ENCODE measurements at regions not wholly inside any gene's neighbourhood (a gene's known extent, or its start where the extent isn't known, plus 50 kb on each side); places are given as distances from the start of the nearest gene placed in this dataset.

GRCh38 chr13:79267560-79267959 lies 138.5 kb downstream of the RBM26 start:
- DNase-seq = no peak

DNA sequence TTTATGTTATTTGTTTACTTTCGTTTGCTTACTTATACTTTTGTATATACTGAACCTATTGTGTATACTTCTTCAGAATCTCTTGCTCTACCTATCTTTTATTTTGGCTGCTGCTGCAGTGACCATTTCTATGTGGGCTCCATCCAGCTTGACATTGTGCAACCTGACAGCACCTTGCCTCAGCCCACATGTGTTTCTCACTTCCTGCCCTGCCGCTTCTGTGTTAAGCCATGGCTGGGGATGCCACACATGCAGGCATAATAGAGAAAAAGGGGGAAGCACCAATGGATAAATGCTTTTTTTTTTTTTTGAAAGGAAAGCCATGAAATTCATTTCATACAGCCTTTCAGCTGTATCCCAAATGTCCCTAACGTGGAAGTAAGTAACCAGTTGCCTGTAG lies 147.6 kb downstream of the RBM26 start:
- DNase-seq = no peak

- DNase-seq = peak; percentile 60
These were observed 159.5 kb downstream of the RBM26 start for GRCh38 chr13:79246578-79246949.

DNA sequence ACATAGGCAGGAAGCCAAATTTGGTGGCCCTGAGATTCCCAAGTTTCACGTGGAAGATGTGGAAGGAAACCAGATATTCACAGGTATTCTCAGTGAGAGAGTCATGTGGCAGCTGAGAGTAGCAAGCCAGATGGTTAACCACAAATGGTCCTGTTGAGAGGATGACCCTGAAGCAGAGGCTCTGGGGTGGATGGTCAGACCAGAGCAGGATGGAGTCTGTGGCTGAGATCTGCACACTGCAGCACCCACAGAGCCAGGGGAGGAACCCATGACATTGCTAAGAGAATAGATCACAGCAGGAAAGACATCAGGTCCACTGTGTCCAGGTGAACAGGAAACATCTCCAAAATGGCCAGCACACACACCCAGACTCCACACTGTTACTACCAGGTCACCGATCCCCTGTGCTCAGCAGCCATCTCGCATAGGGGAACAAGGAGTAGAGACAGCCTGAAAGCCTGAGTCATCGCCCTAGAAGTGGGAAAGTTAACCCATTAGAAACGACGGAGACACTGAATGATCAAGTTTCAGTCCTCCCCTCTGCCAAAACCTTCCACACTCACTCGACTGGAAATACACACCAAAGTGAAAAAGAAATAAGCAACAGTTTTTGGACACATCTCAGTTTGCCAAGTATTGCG lies 160.0 kb downstream of the RBM26 start:
- peak; percentile 60 for DNase-seq

- no peak for DNase-seq
These were observed 164.4 kb downstream of the RBM26 start for GRCh38 chr13:79241697-79242096.

GRCh38 chr13:79237981-79238380 lies 168.1 kb downstream of the RBM26 start:
- DNase-seq = no peak

GRCh38 chr13:79231887-79232286 lies 174.2 kb downstream of the RBM26 start:
- DNase-seq = no peak

DNA sequence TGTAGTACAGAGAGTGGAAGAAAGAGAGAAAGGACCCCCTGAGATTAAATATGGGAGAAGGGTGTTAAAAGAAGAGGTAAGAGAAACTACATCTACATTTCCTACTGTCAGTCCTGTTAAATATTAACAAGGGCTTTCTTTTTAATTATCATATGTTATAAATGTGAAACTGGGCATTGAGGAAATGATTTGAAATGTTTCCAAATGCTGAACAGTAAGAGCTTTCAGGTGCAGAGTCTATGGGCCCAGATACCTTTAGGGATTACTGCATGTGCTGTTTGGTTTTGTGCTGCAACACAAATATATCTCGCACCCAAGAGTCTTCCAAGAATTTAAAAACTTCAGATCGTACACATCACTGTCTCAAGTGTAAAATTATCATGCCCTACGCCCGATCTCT lies 176.3 kb downstream of the RBM26 start:
- DNase-seq = no peak

GRCh38 chr13:79228972-79229371 lies 177.1 kb downstream of the RBM26 start:
- no peak for DNase-seq

DNA sequence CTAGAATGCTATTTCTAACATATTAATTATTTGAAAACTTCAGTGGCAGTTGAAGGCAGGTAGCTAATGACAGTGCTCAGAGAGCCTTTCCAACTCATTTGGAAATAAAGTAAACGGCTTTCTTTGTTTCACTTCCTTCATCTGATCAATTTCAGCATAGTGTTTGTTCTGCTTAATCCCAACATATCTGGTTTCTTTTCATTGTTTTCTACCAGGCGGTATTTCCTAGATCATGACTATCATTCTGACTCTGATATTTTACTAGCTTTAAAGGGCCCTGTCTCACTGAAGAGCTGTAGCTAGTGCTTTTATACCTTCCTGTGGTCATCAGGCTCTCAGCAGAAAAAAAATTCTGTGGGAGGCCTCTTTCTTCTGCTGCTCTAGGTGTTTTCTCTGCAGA lies 178.6 kb downstream of the RBM26 start:
- DNase-seq = no peak

DNA sequence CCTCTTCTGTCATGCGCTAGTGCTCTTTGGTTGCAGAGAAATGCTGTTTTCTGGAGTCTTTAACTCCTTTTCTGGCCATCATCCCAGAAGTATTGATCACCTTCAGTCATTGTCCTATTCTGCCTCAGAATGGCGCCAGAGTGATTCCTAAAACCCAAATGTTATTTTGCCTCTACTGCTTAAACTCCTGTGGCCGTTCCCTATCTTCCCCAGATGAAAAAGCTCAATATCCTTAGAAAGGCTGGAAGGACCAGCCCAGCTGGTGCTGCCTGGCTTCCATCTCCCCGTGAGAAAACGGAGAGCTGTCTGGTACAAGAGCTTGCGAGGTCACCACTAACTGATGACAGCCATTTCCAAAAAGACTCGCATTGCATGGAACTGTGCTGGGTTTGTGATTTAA lies 179.1 kb downstream of the RBM26 start:
- DNase-seq = no peak

DNA sequence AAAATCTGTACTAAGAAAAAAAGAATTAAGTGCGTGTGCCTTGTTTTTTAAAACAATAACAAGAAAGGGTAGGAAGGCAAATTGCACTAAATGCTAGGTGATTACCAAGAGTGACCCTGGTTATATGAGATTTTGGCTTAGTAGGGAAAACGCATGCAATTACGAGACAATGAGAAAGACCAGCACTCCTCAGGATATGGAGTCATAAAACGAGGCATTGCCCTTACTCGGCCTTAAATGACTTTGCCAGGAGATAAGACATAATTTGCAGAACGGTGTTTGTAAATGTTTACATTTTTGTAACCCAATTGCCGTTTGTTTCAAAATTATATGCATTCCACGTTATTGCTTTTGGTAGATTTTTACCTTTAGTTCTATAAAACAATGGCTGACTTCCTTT lies 179.8 kb downstream of the RBM26 start:
- DNase-seq = no peak

DNA sequence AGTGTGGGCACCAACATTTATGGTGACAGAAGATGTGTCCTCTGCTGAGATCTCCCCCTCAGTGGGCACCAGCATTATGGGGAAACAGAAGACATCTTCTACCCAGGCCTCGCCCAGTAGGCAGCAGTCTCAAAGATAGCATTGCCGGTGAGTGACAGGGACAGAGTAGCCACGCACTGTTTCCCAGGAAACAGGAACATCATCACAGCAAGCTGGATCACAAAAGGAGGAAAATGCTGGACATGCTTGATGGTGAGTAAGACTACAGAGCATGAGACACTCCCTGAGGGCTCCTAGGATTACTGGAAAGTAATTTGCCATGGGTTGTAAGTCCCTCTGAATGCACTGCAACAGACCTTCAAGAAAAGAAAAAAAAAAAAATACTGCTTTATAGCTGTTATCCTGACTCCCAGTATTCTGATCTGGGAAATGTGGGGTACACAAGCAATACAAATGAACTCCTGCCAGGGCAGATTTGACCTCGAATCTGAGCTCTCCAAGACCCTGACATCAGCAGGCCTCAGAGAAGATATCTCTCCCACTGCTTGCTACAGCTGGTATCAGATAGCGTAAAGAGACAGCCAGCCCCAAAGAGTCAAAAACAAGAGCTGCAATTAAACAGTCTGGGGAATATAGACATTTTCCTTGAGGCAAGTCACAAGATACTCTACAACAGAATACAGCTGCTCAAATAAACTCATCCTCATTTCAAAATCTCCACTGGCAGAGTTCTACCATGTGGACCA lies 180.4 kb downstream of the RBM26 start:
- DNase-seq = no peak

DNA sequence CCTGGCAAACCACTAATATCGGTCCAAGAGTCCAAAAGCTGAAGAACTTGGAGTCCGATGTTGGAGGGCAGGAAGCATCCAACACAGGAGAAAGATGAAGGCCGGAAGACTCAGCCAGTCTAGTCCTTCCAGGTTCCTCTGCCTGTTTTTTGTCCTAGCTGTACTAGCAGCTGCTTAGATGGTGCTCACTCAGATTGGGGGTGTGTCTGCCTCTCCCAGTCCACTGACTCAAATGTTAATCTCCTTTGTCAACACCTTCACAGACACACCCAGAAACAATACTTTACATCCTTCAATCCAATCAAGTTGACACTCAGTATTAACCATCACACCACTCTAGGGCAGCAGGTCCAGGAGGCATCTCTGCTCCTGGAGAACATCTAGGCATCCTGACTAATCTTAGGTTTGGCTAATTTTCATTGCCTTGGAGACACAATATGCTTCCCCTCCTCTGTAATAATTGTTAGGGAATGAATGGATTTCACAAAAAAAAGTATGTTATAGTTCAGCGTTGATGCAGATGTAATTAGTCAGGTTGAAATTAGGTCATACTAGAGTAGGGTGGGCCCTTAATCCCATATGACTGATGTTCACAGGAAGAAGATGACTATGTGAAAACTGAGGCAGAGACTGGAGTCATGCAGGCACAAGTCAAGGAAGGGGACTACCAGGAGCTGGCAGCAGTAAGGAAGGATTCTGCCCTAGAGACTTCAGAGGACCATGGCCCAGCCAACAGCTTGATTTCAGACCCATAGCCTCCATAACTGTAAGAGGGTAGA lies 183.4 kb downstream of the RBM26 start:
- DNase-seq = no peak

- DNase-seq = no peak
These were observed 193.9 kb downstream of the RBM26 start for GRCh38 chr13:79212064-79212619.

GRCh38 chr13:79211377-79211776 lies 194.7 kb downstream of the RBM26 start:
- DNase-seq = no peak

GRCh38 chr13:79197933-79198332 lies 208.1 kb downstream of the RBM26 start:
- DNase-seq = no peak

DNA sequence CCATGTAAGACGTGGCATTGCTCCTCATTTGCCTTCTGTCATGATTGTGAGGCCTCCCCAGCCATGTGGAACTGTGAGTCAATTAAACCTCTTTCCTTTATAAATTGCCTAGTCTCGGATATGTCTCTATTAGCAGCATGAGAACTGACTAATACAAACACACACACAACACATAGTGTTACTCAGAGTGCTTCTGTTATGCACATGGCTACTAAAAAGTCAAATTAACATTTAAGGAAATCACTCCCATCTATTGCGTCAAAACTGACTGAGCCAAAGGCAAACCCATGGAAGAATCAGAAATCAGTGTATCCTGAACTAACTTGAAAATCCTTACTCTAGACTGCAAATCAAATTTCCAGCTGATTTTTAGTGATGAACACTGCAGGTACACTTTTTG lies 209.2 kb downstream of the RBM26 start:
- no peak for DNase-seq

DNA sequence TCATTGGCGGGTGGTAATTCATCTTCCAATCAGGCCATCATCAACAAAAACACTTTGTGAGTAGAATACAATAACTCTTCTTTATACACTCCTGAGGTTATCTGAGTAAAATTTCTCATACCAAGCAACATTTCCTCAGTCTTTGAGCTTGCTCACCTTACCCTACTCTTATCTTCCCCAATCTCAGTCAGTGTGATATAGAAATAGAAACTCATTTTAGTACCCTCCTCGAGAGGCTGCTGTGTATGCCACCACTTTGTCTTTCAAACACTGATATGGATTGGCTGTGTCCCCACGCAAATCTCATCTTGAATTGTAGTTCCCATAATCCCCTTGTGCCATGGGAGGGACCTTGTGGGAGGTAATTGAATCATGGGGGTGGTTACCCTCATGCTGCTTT lies 209.7 kb downstream of the RBM26 start:
- no peak for DNase-seq

GRCh38 chr13:79194727-79195126 lies 211.3 kb downstream of the RBM26 start:
- DNase-seq = no peak

GRCh38 chr13:79194272-79194671 lies 211.8 kb downstream of the RBM26 start:
- DNase-seq = no peak

- no peak for DNase-seq
These were observed 214.6 kb downstream of the RBM26 start for GRCh38 chr13:79191501-79191900.

GRCh38 chr13:79190932-79191331 lies 215.1 kb downstream of the RBM26 start:
- DNase-seq = no peak

Measured in DMS79 treated with DMSO at 0.1 percent for 48 hours (cell line).